ENCODE measurements at regions not wholly inside any gene's neighbourhood (a gene's known extent, or its start where the extent isn't known, plus 50 kb on each side); places are given as distances from the start of the nearest gene placed in this dataset.

- no peak for TF ChIP-seq CTCF (IDR thresholded peaks at IDR 0.05)
- no peak for TF ChIP-seq EZH2 (IDR thresholded peaks at IDR 0.05)
- no peak for TF ChIP-seq EZH2phosphoT487 (IDR thresholded peaks at IDR 0.05)
These were observed 50.9 kb upstream of the NLK start for GRCh38 chr17:27991462-27991993.
